D721Med (cell line): ENCODE measurements at regions not wholly inside any gene's neighbourhood (a gene's known extent, or its start where the extent isn't known, plus 50 kb on each side); places are given as distances from the start of the nearest gene placed in this dataset.

Experiments
- DNase-seq: peaks from one replicate; pipeline ENCODE4 v3.0.0; 2011; ENCODE audit warnings: low spot score; ENCODE audit not compliant: insufficient read length
- FAIRE-seq: peaks from 2 replicates; lab custom pipeline; 2011; peaks lifted over from hg19 to GRCh38; lab: Jason Lieb, UNC
- TF ChIP-seq, protein P1 (sequence below): IDR thresholded peaks from 2 replicates; pipeline ENCODE4 v1.5.1; 2012; ENCODE audit warnings: mild to moderate bottlenecking, control low read depth; ENCODE audit not compliant: insufficient read depth; ENCODE audit errors: missing control alignments

DNA sequence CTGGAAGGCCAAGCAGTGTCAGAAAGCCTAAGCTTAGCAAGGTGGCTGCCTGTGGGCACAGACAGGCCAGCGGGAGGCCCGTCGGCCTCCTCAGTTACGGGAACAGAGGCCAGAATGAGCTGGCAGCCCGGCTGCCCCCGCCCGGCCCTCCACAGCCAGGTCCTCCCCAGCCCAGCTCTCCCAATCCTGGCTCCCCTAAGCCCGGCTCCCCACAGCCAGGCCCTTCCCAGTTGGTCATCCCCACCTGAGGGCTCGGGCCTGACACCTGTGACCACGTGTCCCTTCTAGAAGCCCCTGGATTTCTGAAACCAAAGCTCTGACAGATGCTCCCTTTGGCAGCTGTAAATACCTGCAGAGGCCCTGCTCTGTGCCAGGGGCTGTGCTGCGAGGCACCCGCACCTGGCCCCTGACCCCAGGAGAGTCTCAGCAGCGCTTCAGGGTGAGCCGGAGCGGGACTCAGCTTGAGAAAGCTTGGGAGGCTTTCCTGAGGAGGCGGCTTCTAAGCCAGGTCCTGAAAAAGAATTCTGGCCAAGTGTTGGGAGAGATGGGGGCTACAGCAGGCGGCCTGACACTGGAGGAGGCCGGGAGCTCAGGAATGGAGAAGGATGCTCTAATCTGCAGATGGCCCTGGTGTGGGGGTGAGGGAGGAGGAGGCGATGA is 80.4 kb upstream of the OLFM1 start:
- TF ChIP-seq, protein P1, sequence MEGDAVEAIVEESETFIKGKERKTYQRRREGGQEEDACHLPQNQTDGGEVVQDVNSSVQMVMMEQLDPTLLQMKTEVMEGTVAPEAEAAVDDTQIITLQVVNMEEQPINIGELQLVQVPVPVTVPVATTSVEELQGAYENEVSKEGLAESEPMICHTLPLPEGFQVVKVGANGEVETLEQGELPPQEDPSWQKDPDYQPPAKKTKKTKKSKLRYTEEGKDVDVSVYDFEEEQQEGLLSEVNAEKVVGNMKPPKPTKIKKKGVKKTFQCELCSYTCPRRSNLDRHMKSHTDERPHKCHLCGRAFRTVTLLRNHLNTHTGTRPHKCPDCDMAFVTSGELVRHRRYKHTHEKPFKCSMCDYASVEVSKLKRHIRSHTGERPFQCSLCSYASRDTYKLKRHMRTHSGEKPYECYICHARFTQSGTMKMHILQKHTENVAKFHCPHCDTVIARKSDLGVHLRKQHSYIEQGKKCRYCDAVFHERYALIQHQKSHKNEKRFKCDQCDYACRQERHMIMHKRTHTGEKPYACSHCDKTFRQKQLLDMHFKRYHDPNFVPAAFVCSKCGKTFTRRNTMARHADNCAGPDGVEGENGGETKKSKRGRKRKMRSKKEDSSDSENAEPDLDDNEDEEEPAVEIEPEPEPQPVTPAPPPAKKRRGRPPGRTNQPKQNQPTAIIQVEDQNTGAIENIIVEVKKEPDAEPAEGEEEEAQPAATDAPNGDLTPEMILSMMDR, result no peak
- FAIRE-seq (no peak), DNase-seq (no peak)

DNA sequence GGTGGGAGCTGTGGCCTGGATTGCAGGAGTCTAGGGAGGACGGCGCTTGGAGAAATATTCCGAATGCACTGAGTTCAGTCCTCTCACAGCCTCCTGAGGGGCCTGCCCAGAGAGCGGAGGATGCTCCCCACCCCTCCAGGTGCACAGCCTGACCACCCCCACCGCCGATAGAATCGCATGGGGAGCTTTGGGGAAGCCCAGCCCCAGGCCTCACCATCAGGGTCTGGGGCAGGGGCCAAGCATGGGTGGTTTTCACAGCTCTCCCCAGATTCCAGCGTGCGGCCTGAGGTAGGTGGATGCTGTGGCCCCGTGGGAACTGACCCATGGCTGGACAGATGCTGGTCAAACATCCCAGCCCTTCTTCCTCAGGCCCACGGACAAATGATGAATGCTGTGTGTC is 79.9 kb upstream of the OLFM1 start:
- DNase-seq, result no peak
- no peak for FAIRE-seq
- TF ChIP-seq, protein P1, result no peak

DNA sequence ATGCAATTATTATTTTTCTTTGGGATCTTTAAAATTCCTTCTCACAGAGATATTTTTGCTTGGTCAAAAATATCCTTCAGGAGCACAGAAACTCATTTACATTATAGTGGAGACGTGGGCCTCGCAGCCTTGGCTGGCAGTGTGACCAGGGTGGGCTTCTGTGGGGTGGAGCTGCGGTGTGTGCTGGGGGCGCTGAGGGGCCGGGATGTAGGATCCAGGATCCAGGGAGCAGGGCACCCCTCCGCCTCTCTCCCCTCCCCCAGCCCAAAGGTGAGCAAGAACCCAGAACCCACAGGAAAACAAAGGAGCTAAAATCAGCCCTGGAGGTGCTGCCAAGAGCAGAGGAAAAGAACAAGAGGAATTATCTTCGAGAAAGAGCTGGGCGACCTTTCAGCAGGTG is 79.1 kb upstream of the OLFM1 start:
- DNase-seq (no peak), FAIRE-seq (no peak)
- TF ChIP-seq, protein P1, result no peak

DNA sequence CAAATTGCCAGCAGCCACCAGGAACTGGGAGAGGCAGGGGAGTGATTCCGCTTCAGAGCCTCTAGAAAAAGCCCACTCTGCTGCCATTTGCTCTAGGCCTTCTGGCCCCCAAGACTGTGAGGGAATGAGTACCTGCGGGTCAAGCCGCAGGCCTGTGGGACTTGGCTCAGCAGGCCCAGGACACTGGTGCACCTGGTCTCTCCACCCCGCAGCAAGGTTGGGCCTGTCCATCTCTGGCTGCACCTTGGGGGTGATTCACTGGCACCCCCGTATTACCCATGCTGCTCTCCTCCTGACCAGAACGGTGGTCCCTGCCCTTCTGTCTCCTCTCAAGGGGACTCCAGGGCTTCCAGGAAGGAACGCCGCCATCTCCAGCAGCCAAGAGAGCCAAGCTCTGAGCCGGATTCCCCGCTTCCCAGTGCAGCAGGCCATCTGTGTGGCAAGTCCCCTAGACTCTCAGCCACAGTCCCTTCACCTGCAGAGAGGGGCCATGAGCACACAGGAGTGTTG is 78.4 kb upstream of the OLFM1 start:
- TF ChIP-seq, protein P1, result no peak
- FAIRE-seq, result no peak
- DNase-seq, result no peak

DNA sequence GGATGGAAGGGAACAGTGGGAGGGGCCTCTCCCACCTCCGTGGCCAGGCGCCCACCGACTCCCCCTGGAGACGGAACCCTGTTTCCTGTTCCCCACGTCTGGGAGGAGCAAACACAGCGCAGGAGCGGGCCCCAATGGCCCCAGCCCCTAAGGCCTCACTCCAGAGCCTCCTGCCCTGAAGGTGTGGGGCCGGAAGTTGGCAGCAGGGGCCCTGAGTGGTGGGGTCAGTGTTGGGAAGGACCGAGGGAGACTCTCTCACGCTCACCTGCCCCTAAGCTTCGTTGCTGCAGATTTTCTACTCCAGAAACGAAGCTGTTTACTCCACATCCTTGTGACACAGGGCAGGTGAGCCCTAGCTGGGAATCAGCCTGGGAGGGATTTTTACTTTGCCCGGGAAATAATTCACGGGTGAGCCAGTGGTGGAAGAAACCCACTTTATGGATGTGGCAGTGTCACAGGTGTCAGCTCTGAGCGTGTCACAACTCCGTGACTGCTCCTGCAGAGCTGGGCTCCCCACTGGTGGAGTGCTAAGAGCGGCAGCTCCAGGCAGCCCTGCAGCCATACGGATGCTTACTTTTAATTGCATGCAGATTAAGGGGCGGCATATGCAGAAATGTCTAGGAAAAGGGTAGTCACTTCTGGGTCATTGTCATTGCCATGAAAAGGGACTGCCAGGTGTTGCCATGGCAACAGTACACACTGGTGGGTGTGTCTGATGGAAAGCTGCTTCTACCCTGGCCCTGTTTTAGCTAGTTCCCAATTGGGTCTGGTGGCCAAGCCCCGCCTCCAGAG is 77.5 kb upstream of the OLFM1 start:
- TF ChIP-seq, protein P1, result no peak
- DNase-seq (no peak), FAIRE-seq (no peak)

DNA sequence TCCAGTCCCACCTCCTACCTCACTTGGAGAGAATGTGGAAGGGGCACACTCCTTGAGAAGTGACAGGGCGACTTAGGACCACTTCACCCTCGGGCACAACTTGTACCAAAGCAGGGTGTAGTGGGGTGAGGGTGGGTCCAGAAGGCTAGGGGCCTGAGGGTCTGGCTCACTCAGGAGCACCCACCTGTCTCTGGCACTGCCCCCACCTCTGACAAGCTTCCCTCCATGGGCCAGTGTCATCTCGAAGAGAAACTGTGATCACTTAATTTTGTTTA is 76.9 kb upstream of the OLFM1 start:
- no peak for DNase-seq
- FAIRE-seq, result no peak
- TF ChIP-seq, protein P1, result no peak

DNA sequence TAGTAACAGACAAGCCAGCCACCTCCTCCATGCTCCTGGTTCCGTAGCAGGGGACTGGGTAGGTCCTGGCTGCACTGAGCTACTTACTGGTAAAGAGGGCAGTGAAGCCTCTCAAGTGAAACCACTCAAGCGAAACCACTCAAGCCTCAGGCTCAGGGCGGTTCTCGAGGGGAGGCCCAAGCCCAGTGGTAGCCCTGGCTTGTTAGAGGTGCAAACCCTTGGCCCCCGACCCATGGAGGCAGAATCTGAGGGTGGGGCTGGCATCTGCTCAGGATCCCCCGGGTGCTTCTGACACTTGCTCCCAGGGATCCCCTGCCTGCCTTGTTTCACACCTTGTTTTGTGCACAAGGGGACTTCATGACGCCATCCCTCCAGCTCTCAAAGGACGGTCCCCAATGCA is 76.5 kb upstream of the OLFM1 start:
- no peak for DNase-seq
- FAIRE-seq, result no peak
- TF ChIP-seq, protein P1, result no peak
